ENCODE measurements at regions not wholly inside any gene's neighbourhood (a gene's known extent, or its start where the extent isn't known, plus 50 kb on each side); places are given as distances from the start of the nearest gene placed in this dataset.
"Not testable (repeated sequence)": the region's sequence is repeated elsewhere in the genome, so short reads cannot be mapped to it uniquely, and the experiment has no call there.

DNA sequence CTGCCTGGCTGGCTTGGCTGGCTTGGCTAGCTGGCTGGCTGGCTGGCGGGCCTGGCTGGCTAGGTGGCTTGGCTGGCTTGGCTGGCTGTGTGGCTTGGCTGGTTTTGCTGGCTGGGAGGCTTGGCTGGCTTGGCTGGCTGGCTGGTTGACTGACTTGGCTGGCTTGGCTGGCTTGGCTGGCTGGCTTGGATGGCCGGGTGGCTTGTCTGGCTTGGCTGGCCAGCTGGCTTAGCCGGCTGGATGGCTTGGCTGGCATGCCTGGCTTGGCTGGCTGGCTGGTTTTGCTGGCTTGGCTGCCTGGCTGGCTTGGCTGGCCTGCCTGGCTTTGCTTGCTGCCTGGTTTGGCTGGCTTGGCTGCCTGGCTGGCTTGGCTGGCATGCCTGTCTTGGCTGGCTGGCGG is 2817.3 kb downstream of the RPIA start:
- not testable (repeated sequence) for H3K4me1 ChIP-seq (ENCODE audit: control insufficient read depth, insufficient read depth, low read length, poor library complexity, severe bottlenecking); DNase-seq

DNA sequence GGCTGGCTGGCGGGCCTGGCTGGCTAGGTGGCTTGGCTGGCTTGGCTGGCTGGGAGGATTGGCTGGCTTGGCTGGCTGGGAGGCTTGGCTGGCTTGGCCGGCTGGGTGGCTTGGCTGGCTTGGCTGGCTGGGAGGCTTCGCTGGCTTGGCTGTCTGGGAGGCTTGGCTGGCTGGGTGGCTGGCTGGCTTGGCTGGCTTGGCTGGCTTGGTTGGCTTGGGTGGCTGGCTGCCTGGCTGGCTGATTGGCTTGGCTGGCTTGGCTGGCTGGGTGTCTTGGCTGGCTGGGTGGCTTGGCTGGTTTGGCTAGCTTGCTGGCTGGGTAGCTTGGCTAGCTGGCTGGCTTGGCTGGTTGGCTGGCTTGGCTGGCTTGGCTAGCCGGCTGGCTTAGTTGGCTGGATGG is 2817.8 kb downstream of the RPIA start:
- DNase-seq; H3K9me3 ChIP-seq (ENCODE audit: control insufficient read depth, low read length); H3K4me3 ChIP-seq (ENCODE audit: insufficient read depth, low read depth, low read length, poor library complexity, severe bottlenecking); H3K27ac ChIP-seq (ENCODE audit: insufficient read depth, low read length, poor library complexity, severe bottlenecking); H3K36me3 ChIP-seq (ENCODE audit: control insufficient read depth, insufficient read depth, low read length); H3K27me3 ChIP-seq (replicated peaks; ENCODE audit: control insufficient read depth, insufficient read depth, low read length, poor library complexity, severe bottlenecking); H3K4me1 ChIP-seq (ENCODE audit: control insufficient read depth, insufficient read depth, low read length, poor library complexity, severe bottlenecking): not testable (repeated sequence)

More for the DNA sequence above, 2817.3 kb downstream of the RPIA start:
- H3K9me3 ChIP-seq (ENCODE audit: control insufficient read depth, low read length); H3K36me3 ChIP-seq (ENCODE audit: control insufficient read depth, insufficient read depth, low read length); H3K27me3 ChIP-seq (replicated peaks; ENCODE audit: control insufficient read depth, insufficient read depth, low read length, poor library complexity, severe bottlenecking); H3K27ac ChIP-seq (ENCODE audit: insufficient read depth, low read length, poor library complexity, severe bottlenecking); H3K4me3 ChIP-seq (ENCODE audit: insufficient read depth, low read depth, low read length, poor library complexity, severe bottlenecking): not testable (repeated sequence)

DNA sequence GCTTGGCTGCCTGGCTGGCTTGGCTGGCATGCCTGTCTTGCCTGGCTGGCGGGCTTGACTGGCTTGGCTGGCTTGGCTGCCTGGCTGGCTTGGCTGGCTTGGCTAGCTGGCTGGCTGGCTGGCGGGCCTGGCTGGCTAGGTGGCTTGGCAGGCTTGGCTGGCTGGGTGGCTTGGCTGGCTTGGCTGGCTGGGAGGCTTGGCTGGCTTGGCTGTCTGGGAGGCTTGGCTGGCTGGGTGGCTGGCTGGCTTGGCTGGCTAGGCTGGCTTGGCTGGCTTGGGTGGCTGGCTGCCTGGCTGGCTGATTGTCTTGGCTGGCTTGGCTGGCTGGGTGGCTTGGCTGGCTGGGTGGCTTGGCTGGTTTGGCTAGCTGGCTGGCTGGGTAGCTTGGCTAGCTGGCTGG is 2819.7 kb downstream of the RPIA start:
- H3K27ac ChIP-seq (ENCODE audit: insufficient read depth, low read length, poor library complexity, severe bottlenecking); H3K27me3 ChIP-seq (replicated peaks; ENCODE audit: control insufficient read depth, insufficient read depth, low read length, poor library complexity, severe bottlenecking); H3K4me3 ChIP-seq (ENCODE audit: insufficient read depth, low read depth, low read length, poor library complexity, severe bottlenecking); H3K4me1 ChIP-seq (ENCODE audit: control insufficient read depth, insufficient read depth, low read length, poor library complexity, severe bottlenecking); H3K36me3 ChIP-seq (ENCODE audit: control insufficient read depth, insufficient read depth, low read length); H3K9me3 ChIP-seq (ENCODE audit: control insufficient read depth, low read length); DNase-seq: not testable (repeated sequence)

DNA sequence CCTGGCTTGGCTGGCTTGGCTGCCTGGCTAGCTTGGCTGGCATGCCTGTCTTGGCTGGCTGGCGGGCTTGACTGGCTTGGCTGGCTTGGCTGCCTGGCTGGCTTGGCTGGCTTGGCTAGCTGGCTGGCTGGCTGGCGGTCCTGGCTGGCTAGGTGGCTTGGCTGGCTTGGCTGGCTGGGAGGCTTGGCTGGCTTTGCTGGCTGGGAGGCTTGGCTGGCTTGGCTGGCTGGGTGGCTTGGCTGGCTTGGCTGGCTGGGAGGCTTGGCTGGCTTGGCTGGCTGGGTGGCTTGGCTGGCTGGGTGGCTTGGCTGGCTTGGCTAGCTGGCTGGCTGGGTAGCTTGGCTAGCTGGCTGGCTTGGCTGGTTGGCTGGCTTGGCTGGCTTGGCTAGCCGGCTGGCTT is 2824.5 kb downstream of the RPIA start:
- not testable (repeated sequence) for H3K27me3 ChIP-seq (replicated peaks; ENCODE audit: control insufficient read depth, insufficient read depth, low read length, poor library complexity, severe bottlenecking); H3K9me3 ChIP-seq (ENCODE audit: control insufficient read depth, low read length); H3K27ac ChIP-seq (ENCODE audit: insufficient read depth, low read length, poor library complexity, severe bottlenecking); DNase-seq; H3K36me3 ChIP-seq (ENCODE audit: control insufficient read depth, insufficient read depth, low read length); H3K4me3 ChIP-seq (ENCODE audit: insufficient read depth, low read depth, low read length, poor library complexity, severe bottlenecking); H3K4me1 ChIP-seq (ENCODE audit: control insufficient read depth, insufficient read depth, low read length, poor library complexity, severe bottlenecking)

DNA sequence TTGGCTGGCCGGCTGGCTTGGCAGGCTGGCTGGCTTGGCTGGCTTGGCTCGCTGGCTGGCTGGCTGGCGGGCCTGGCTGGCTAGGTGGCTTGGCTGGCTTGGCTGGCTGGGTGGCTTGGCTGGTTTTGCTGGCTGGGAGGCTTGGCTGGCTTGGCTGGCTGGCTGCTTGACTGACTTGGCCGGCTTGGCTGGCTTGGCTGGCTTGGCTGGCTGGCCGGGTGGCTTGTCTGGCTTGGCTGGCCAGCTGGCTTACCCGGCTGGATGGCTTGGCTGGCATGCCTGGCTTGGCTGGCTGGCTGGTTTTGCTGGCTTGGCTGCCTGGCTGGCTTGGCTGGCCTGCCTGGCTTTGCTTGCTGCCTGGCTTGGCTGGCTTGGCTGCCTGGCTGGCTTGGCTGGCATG is 2825.2 kb downstream of the RPIA start:
- DNase-seq; H3K27me3 ChIP-seq (replicated peaks; ENCODE audit: control insufficient read depth, insufficient read depth, low read length, poor library complexity, severe bottlenecking); H3K4me3 ChIP-seq (ENCODE audit: insufficient read depth, low read depth, low read length, poor library complexity, severe bottlenecking); H3K4me1 ChIP-seq (ENCODE audit: control insufficient read depth, insufficient read depth, low read length, poor library complexity, severe bottlenecking); H3K27ac ChIP-seq (ENCODE audit: insufficient read depth, low read length, poor library complexity, severe bottlenecking); H3K36me3 ChIP-seq (ENCODE audit: control insufficient read depth, insufficient read depth, low read length); H3K9me3 ChIP-seq (ENCODE audit: control insufficient read depth, low read length): not testable (repeated sequence)

DNA sequence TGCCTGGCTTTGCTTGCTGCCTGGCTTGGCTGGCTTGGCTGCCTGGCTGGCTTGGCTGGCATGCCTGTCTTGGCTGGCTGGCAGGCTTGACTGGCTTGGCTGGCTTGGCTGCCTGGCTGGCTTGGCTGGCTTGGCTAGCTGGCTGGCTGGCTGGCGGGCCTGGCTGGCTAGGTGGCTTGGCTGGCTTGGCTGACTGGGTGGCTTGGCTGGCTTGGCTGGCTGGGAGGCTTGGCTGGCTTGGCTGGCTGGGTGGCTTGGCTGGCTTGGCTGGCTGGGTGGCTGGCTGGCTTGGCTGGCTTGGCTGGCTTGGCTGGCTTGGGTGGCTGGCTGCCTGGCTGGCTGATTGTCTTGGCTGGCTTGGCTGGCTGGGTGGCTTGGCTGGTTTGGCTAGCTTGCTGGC is 2826.4 kb downstream of the RPIA start:
- not testable (repeated sequence) for DNase-seq; H3K27me3 ChIP-seq (replicated peaks; ENCODE audit: control insufficient read depth, insufficient read depth, low read length, poor library complexity, severe bottlenecking); H3K9me3 ChIP-seq (ENCODE audit: control insufficient read depth, low read length)

DNA sequence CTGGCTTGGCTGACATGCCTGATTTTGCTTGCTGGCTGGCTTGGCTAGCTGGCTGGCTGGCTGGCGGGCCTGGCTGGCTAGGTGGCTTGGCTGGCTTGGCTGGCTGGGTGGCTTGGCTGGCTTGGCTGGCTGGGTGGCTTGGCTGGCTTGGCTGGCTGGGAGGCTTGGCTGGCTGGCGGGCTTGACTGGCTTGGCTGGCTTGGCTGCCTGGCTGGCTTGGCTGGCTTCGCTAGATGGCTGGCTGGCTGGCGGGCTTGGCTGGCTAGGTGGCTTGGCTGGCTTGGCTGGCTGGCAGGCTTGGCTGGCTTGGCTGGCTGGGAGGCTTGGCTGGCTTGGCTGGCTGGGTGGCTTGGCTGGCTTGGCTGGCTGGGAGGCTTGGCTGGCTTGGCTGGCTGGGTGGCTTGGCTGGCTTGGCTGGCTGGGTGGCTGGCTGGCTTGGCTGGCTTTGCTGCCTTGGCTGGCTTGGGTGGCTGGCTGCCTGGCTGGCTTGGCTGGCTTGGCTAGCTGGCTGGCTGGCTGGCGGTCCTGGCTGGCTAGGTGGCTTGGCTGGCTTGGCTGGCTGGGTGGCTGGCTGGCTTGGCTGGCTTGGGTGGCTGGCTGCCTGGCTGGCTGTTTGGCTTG is 2827.0 kb downstream of the RPIA start:
- H3K4me3 ChIP-seq (ENCODE audit: insufficient read depth, low read depth, low read length, poor library complexity, severe bottlenecking); H3K27ac ChIP-seq (ENCODE audit: insufficient read depth, low read length, poor library complexity, severe bottlenecking); H3K4me1 ChIP-seq (ENCODE audit: control insufficient read depth, insufficient read depth, low read length, poor library complexity, severe bottlenecking); DNase-seq; H3K27me3 ChIP-seq (replicated peaks; ENCODE audit: control insufficient read depth, insufficient read depth, low read length, poor library complexity, severe bottlenecking); H3K9me3 ChIP-seq (ENCODE audit: control insufficient read depth, low read length); H3K36me3 ChIP-seq (ENCODE audit: control insufficient read depth, insufficient read depth, low read length): not testable (repeated sequence)

More for the DNA sequence above, 2826.4 kb downstream of the RPIA start:
- H3K4me3 ChIP-seq (ENCODE audit: insufficient read depth, low read depth, low read length, poor library complexity, severe bottlenecking); H3K27ac ChIP-seq (ENCODE audit: insufficient read depth, low read length, poor library complexity, severe bottlenecking); H3K36me3 ChIP-seq (ENCODE audit: control insufficient read depth, insufficient read depth, low read length); H3K4me1 ChIP-seq (ENCODE audit: control insufficient read depth, insufficient read depth, low read length, poor library complexity, severe bottlenecking): not testable (repeated sequence)

DNA sequence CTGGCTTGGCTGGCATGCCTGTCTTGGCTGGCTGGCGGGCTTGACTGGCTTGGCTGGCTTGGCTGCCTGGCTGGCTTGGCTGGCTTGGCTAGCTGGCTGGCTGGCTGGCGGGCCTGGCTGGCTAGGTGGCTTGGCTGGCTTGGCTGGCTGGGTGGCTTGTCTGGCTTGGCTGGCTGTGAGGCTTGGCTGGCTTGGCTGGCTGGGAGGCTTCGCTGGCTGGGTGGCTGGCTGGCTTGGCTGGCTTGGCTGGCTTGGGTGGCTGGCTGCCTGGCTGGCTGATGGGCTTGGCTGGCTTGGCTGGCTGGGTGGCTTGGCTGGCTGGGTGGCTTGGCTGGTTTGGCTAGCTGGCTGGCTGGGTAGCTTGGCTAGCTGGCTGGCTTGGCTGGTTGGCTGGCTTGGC is 2827.9 kb downstream of the RPIA start:
- not testable (repeated sequence) for H3K4me3 ChIP-seq (ENCODE audit: insufficient read depth, low read depth, low read length, poor library complexity, severe bottlenecking)

DNA sequence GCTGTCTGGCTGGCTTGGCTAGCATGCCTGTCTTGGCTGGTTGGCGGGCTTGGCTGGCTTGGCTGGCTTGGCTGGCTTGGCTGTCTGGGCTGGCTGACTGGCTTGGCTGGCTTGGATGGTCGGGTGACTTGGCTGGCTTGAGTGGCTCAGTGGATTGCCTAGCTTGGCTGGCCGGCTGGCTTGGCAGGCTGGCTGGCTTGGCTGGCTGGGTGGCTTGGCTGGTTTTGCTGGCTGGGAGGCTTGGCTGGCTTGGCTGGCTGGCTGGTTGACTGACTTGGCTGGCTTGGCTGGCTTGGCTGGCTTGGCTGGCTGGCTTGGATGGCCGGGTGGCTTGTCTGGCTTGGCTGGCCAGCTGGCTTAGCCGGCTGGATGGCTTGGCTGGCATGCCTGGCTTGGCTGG is 2828.4 kb downstream of the RPIA start:
- H3K27ac ChIP-seq (ENCODE audit: insufficient read depth, low read length, poor library complexity, severe bottlenecking); H3K9me3 ChIP-seq (ENCODE audit: control insufficient read depth, low read length); H3K4me3 ChIP-seq (ENCODE audit: insufficient read depth, low read depth, low read length, poor library complexity, severe bottlenecking); H3K4me1 ChIP-seq (ENCODE audit: control insufficient read depth, insufficient read depth, low read length, poor library complexity, severe bottlenecking); H3K36me3 ChIP-seq (ENCODE audit: control insufficient read depth, insufficient read depth, low read length); H3K27me3 ChIP-seq (replicated peaks; ENCODE audit: control insufficient read depth, insufficient read depth, low read length, poor library complexity, severe bottlenecking); DNase-seq: not testable (repeated sequence)

More for the DNA sequence above, 2827.9 kb downstream of the RPIA start:
- not testable (repeated sequence) for H3K27me3 ChIP-seq (replicated peaks; ENCODE audit: control insufficient read depth, insufficient read depth, low read length, poor library complexity, severe bottlenecking); DNase-seq; H3K9me3 ChIP-seq (ENCODE audit: control insufficient read depth, low read length); H3K36me3 ChIP-seq (ENCODE audit: control insufficient read depth, insufficient read depth, low read length); H3K4me1 ChIP-seq (ENCODE audit: control insufficient read depth, insufficient read depth, low read length, poor library complexity, severe bottlenecking); H3K27ac ChIP-seq (ENCODE audit: insufficient read depth, low read length, poor library complexity, severe bottlenecking)

DNA sequence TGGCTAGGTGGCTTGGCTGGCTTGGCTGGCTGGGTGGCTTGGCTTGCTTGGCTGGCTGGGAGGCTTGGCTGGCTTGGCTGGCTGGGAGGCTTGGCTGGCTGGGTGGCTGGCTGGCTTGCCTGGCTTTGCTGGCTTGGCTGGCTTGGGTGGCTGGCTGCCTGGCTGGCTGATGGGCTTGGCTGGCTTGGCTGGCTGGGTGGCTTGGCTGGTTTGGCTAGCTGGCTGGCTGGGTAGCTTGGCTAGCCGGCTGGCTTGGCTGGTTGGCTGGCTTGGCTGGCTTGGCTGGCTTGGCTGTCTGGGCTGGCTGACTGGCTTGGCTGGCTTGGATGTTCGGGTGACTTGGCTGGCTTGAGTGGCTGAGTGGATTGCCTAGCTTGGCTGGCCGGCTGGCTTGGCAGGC is 2829.1 kb downstream of the RPIA start:
- H3K27ac ChIP-seq (ENCODE audit: insufficient read depth, low read length, poor library complexity, severe bottlenecking); H3K4me3 ChIP-seq (ENCODE audit: insufficient read depth, low read depth, low read length, poor library complexity, severe bottlenecking); DNase-seq; H3K36me3 ChIP-seq (ENCODE audit: control insufficient read depth, insufficient read depth, low read length); H3K27me3 ChIP-seq (replicated peaks; ENCODE audit: control insufficient read depth, insufficient read depth, low read length, poor library complexity, severe bottlenecking); H3K9me3 ChIP-seq (ENCODE audit: control insufficient read depth, low read length); H3K4me1 ChIP-seq (ENCODE audit: control insufficient read depth, insufficient read depth, low read length, poor library complexity, severe bottlenecking): not testable (repeated sequence)

All from effector memory CD4-positive, alpha-beta T cell (primary cell).